RKO (cell line): ENCODE measurements at regions not wholly inside any gene's neighbourhood (a gene's known extent, or its start where the extent isn't known, plus 50 kb on each side); places are given as distances from the start of the nearest gene placed in this dataset.

ENCODE experiments used
- DNase-seq: peaks from one replicate; pipeline ENCODE4 v3.0.0-alpha.2; 2016; ENCODE audit warnings: low spot score

GRCh38 chr11:71356904-71357303, 91.3 kb downstream of the DHCR7 start:
- DNase-seq, result no peak

GRCh38 chr11:71356280-71356876, 91.8 kb downstream of the DHCR7 start:
- no peak for DNase-seq

- no peak for DNase-seq
Observed at GRCh38 chr11:71355281-71355680, 92.9 kb downstream of the DHCR7 start.

- DNase-seq, result no peak
Observed at GRCh38 chr11:71354394-71355105, 93.6 kb downstream of the DHCR7 start.

- DNase-seq, result no peak
Observed at GRCh38 chr11:71352748-71353147, 95.4 kb downstream of the DHCR7 start.

- DNase-seq, result no peak
Observed at GRCh38 chr11:71352226-71352625, 96.0 kb downstream of the DHCR7 start.

GRCh38 chr11:71349627-71350026, 97.2 kb upstream of the SHANK2 start:
- DNase-seq, result no peak

- DNase-seq, result no peak
Observed at GRCh38 chr11:71343828-71344400, 91.5 kb upstream of the SHANK2 start.

GRCh38 chr11:71342951-71343827, 90.8 kb upstream of the SHANK2 start:
- peak; percentile 58 for DNase-seq

GRCh38 chr11:71342116-71342515, 89.7 kb upstream of the SHANK2 start:
- DNase-seq, result no peak

GRCh38 chr11:71341596-71341995, 89.2 kb upstream of the SHANK2 start:
- no peak for DNase-seq

GRCh38 chr11:71341173-71341572, 88.8 kb upstream of the SHANK2 start:
- no peak for DNase-seq

- no peak for DNase-seq
Observed at GRCh38 chr11:71340086-71340606, 87.8 kb upstream of the SHANK2 start.

GRCh38 chr11:71339396-71339881, 87.1 kb upstream of the SHANK2 start:
- DNase-seq, result no peak

GRCh38 chr11:71338801-71339395, 86.5 kb upstream of the SHANK2 start:
- DNase-seq, result no peak

GRCh38 chr11:71336996-71337754, 84.8 kb upstream of the SHANK2 start:
- no peak for DNase-seq

- DNase-seq, result no peak
Observed at GRCh38 chr11:71336176-71336995, 84.0 kb upstream of the SHANK2 start.

GRCh38 chr11:71335371-71335770, 83.0 kb upstream of the SHANK2 start:
- no peak for DNase-seq

- DNase-seq, result no peak
Observed at GRCh38 chr11:71334191-71334590, 81.8 kb upstream of the SHANK2 start.

GRCh38 chr11:71333473-71333872, 81.1 kb upstream of the SHANK2 start:
- DNase-seq, result no peak
